GM18951 (cell line): ENCODE measurements at regions not wholly inside any gene's neighbourhood (a gene's known extent, or its start where the extent isn't known, plus 50 kb on each side); places are given as distances from the start of the nearest gene placed in this dataset.
A peak's percentile ranks its signal among the peaks of the same experiment; 100 is the strongest.
"Not testable (repeated sequence)": the region's sequence is repeated elsewhere in the genome, so short reads cannot be mapped to it uniquely, and the experiment has no call there.

Experiments
- POLR2A ChIP-seq: IDR thresholded peaks from 4 replicates; pipeline ENCODE4 v1.6.1; 2011; ENCODE audit warnings: mild to moderate bottlenecking; ENCODE audit not compliant: insufficient read length, insufficient read depth; ENCODE audit errors: extremely low read depth
- in situ Hi-C: fragments of 300-500 bp; cut with MboI; formaldehyde crosslinking; loops from one replicate; pipeline ENCODE4 v1.12.0; 2022; ENCODE audit warnings: low sequenced_read_pairs, mixed read lengths, inconsistent platforms; ENCODE audit not compliant: unreplicated experiment

- TF ChIP-seq POLR2A = no peak
Observed at GRCh38 chrX:1009771-1010170, 202.7 kb downstream of the CRLF2 start.

GRCh38 chrX:1006156-1006730, 206.2 kb downstream of the CRLF2 start:
- in situ Hi-C loops = no loop called here
- TF ChIP-seq POLR2A = no peak

More at GRCh38 chrX:1009771-1010170, 202.7 kb downstream of the CRLF2 start:
- in situ Hi-C loops = no loop called here

GRCh38 chrX:1002611-1003010, 209.8 kb downstream of the CRLF2 start:
- no peak for TF ChIP-seq POLR2A
- in situ Hi-C loops = no loop called here

DNA sequence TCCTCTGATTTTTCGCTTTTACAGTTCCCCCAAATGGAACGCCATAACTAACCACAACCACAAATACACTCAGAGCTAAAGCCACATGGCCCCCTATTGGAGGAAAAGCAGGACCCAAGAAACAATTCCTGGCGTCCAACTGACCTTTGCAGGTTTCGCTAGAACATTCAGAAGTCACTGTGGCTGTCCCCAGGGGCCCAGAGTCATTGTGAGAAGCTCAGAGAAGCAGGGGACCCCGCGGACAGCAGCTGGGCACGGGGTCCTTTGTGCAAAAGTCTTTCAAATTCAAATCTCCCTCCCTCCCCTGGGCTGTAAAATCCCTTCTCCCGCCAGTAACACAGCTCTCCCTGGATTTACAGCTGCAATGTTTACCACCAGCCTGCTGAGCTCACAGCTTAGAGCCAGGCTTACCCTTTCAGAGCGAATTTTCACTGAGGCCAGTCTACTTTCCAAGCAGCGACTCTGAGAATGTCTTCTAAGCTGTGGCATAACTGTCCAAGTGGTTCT, 214.8 kb downstream of the CRLF2 start:
- in situ Hi-C loops = no loop called here

DNA sequence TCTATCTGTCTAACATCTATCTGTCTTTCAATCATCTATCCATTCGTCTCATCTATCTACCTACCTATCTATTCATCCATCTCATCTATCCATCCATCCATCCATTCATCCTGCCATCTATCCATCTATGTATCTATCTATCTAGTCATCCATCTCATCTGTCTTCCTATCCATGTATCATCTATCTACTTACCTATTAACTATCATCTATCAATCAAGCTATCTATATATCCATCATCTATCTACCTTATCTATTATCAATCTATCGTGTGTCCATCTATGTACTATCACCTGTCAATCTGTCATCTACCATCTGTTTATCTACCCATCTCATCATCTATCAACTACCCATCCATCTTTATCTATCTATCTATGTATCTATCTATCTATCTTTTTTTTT, 217.7 kb downstream of the CRLF2 start:
- TF ChIP-seq POLR2A = no peak
- in situ Hi-C loops = no loop called here

More for the DNA sequence above, 214.8 kb downstream of the CRLF2 start:
- no peak for TF ChIP-seq POLR2A

- peak; percentile 25 for TF ChIP-seq POLR2A
- in situ Hi-C loops = no loop called here
Observed at GRCh38 chrX:989959-990510, 222.4 kb downstream of the CRLF2 start.

DNA sequence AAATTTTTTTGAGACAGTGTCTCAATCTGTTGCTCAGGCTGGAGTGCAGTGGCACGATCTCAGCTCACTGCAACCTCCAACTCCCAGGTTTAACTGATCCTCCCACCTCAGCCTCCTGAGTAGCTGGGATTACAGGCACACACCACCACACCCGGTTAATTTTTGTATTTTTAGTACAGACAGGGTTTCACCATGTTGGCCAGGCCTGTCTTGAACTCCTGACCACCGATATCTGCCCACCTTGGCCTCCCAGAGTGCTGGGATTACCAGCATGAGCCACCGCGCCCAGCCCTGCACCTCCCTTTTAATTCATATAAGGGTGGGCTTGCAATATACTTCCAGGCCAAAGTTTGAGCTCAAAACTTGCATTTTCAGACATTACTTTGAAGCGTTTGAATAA, 223.9 kb downstream of the CRLF2 start:
- in situ Hi-C loops = not testable (repeated sequence)

DNA sequence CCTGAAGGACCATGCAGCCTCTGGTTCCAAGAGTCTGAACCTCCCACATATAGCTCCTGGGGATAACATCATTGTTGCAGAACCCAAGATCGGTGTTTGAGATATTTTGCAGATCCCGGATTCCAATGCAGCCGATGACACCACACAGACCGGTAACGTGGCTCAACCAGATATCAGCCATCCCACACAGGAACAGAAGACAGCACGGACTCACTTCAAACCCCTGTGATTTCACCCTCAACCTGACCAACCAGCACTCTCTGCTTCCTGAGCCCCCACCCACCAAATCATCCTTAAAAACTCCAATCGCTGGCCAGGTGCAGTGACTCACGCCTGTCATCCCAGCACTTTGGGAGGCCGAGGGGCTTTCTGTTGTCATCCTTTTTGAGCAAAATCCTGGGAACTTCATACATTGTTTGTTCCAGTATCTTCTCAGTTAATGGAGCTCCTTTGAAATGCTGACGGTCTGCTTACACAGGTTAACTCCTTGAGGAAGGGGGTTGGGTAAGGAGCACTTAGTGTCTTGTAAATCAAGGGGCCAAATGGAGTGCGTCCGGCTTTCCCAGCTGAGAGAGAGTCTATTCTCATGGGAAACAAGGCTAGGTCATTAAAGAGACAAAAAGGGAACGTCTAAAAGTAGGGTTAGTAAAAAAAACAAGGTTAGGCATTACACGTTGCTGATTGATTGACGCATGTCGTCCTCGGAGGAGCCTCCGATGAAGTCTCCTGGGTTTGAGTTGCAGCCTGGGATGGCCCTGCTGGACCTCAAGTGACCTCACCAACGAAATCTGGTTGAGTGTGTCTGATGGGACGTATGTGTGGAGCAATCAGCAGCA, 230.4 kb downstream of the CRLF2 start:
- TF ChIP-seq POLR2A = no peak
- in situ Hi-C loops = no loop called here

DNA sequence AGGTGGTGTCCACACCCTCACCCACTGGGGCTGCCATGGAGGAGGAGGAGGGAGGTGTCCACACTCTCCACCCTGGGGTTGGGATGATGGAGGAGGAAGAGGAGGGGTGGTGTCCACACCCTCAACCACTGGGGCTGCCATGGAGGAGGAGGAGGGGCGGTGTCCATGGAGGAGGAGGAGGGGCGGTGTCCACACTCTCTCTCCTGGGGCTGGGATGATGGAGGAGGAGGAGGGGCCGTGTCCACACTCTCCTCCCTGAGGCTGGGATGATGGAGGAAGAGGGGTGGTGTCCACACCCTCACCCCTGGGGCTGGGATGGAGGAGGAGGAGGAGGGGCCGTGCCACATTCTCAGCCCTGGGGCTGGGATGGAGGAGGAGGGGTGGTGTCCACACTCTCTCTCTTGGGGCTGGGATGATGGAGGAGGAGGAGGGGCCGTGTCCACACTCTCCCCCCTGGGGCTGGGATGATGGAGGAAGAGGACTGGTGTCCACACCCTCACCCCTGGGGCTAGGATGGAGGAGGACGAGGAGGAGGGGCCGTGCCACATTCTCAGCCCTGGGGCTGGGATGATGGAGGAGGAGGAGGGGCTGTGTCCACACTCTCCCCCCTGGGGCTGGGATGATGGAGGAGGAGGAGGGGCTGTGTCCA, 231.7 kb downstream of the CRLF2 start:
- in situ Hi-C loops = no loop called here
- TF ChIP-seq POLR2A = no peak

DNA sequence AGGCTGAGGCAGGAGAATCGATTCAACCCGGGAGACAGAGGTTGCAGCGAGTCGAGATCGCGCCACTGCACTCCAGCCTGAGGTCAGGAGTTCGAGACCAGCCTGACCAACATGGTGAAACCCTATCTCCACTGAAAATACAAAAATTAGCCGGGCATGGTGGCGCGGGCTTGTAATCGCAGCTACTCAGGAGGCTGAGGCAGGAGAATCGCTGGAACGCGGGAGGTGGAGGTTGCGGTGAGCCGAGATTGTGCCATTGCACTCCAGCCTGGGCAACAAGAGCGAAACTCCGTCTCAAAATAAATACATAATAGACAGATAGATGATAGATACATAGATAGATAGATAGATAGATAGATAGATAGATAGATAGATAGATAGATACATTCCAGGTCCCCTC, 233.3 kb downstream of the CRLF2 start:
- in situ Hi-C loops = not testable (repeated sequence)

GRCh38 chrX:973010-973632, 239.3 kb downstream of the CRLF2 start:
- in situ Hi-C loops = no loop called here
- TF ChIP-seq POLR2A = no peak

GRCh38 chrX:968148-968965, 244.1 kb downstream of the CRLF2 start:
- TF ChIP-seq POLR2A = no peak
- in situ Hi-C loops = no loop called here

DNA sequence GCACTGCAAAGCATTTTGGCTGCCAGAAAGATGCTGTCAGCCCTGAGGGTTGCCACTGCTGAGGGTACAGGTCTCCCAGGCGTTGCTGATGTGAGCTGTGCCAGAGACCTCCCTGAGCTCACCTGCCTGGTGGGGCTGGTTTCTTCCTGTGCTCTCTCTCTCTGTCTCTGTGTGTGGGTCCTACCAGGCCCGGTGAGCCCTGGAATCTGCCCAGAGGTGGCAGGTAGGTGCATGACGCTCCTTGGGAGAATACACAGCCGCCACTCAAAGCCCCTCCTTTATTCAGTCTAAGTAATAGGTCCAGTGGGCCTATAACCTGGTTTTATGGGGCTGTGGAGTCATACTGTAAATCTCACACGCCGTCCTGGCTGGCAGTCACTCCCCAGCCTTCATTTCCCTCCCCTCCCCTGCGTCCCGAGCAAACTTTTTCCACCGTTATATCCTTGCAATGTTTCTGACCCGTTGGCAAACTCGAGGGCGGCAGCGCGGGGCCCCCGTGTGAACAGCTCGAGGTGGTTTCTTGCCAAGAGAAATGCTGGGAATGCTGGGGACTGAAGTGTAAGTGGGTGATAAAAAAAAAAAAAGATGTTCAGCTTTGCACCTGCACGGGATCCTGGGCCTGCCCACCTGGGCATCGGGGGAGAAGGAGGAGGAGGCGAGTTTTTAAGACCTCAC, 245.9 kb downstream of the CRLF2 start:
- in situ Hi-C loops = no loop called here
- no peak for TF ChIP-seq POLR2A
